GM12878 (cell line): ENCODE measurements at regions not wholly inside any gene's neighbourhood (a gene's known extent, or its start where the extent isn't known, plus 50 kb on each side); places are given as distances from the start of the nearest gene placed in this dataset.
A peak's percentile ranks its signal among the peaks of the same experiment; 100 is the strongest.

Experiments used
- ATAC-seq: fragments of 200-7000 bp; cut with Tn5 transposase; 3 replicates; pipeline ENCODE4 v1.9.1; 2020; ENCODE audit warnings: mild to moderate bottlenecking, moderate library complexity
- BruUV-seq: library from RNA; stranded (reverse); fragments of 400-500 nt; replicated peaks from 2 replicates; lab custom pipeline; 2021; lab: Mats Ljungman, UMichigan
- CTCF ChIA-PET: fragments of 300-600 bp; sonication (Branson Sonifier 250); formaldehyde crosslinking; extraction: SDS; loops from one replicate; lab custom pipeline; 2021; ENCODE audit warnings: inconsistent platforms; lab: Yijun Ruan, JAX
- POLR2A ChIA-PET: fragments of 350-600 bp; formaldehyde crosslinking; extraction: SDS; loops from one replicate; lab custom pipeline; 2021; ENCODE audit warnings: inconsistent platforms; lab: Charles Lee
- RAD21 ChIA-PET: fragments of 300-600 bp; sonication (Branson Sonifier 250); formaldehyde crosslinking; loops from one replicate; lab custom pipeline; 2023; ENCODE audit warnings: antibody characterized with exemption; ENCODE audit not compliant: unreplicated experiment; lab: Charles Lee
- SMC1A ChIA-PET: fragments of 300-600 bp; sonication (Branson Sonifier 250); formaldehyde crosslinking; loops from one replicate; lab custom pipeline; 2023; ENCODE audit not compliant: unreplicated experiment, uncharacterized antibody; lab: Charles Lee
- DNase-seq: peaks from one replicate; pipeline ENCODE4 v3.0.0-alpha.2; 2011; ENCODE audit warnings: low read depth, low spot score
- FAIRE-seq: peaks from 3 replicates; lab custom pipeline; 2011; peaks lifted over from hg19 to GRCh38; lab: Jason Lieb, UNC
- H2AFZ ChIP-seq: 2 replicates; pipeline ENCODE4 v1.6.0; 2011; ENCODE audit warnings: low read depth, low read length, control low read depth; ENCODE audit not compliant: control insufficient read depth
- H3K27ac ChIP-seq: 2 replicates; pipeline ENCODE4 v1.5.1; 2011; ENCODE audit warnings: control low read depth; ENCODE audit not compliant: control insufficient read depth, insufficient read depth
- H3K27me3 ChIP-seq, 2 experiments: replicated peaks in 1 of 2; 2 replicates each; pipeline versions ENCODE4 v1.6.0 to v1.6.1; 2011; ENCODE audit warnings: low read length in 1 of 2; ENCODE audit not compliant: control insufficient read depth in 2 of 2, insufficient read depth in 2 of 2
- H3K36me3 ChIP-seq, 2 experiments: 2 replicates each; pipeline ENCODE4 v1.5.1; 2011; ENCODE audit warnings: low read length in 1 of 2; ENCODE audit not compliant: control insufficient read depth in 2 of 2, insufficient read depth in 2 of 2
- H3K4me1 ChIP-seq: 2 replicates; pipeline ENCODE4 v1.6.1; 2011; ENCODE audit warnings: mild to moderate bottlenecking, low read length, moderate library complexity, mixed read lengths; ENCODE audit not compliant: control insufficient read depth, insufficient read depth
- H3K4me2 ChIP-seq: 2 replicates; pipeline ENCODE4 v1.6.0; 2011; ENCODE audit warnings: control low read depth; ENCODE audit not compliant: control insufficient read depth, insufficient read depth
- H3K4me3 ChIP-seq: fragments of 200-600 bp; sonication (generic); 2 replicates; pipeline ENCODE4 v1.5.1; 2016
- H3K79me2 ChIP-seq: 2 replicates; pipeline ENCODE4 v1.6.0; 2011; ENCODE audit warnings: low read length; ENCODE audit not compliant: control insufficient read depth, insufficient read depth
- H3K9ac ChIP-seq: 2 replicates; pipeline ENCODE4 v1.8.0; 2011; ENCODE audit warnings: low read length, control low read depth, mixed read lengths; ENCODE audit not compliant: control insufficient read depth, insufficient read depth
- H3K9me3 ChIP-seq: replicated peaks from 3 replicates; pipeline ENCODE4 v1.5.1; 2011; ENCODE audit warnings: mild to moderate bottlenecking, low read length; ENCODE audit not compliant: control insufficient read depth, insufficient read depth
- H4K20me1 ChIP-seq: 2 replicates; pipeline ENCODE4 v1.6.0; 2011; ENCODE audit not compliant: control insufficient read depth, insufficient read depth
- BMI1 ChIP-seq: fragments of 450-650 bp; IDR thresholded peaks from 2 replicates; pipeline ENCODE4 v1.6.1; 2016; ENCODE audit warnings: mild to moderate bottlenecking, moderate library complexity, borderline replicate concordance
- CBFB ChIP-seq: IDR thresholded peaks from 2 replicates; pipeline ENCODE4 v1.6.1; 2016; ENCODE audit warnings: antibody characterized with exemption, low read depth
- EED ChIP-seq: sonication (generic); IDR thresholded peaks from 2 replicates; pipeline ENCODE4 v1.6.1; 2016; ENCODE audit warnings: antibody characterized with exemption, low read depth
- ESRRA ChIP-seq: IDR thresholded peaks from 2 replicates; pipeline ENCODE4 v1.6.1; 2012; ENCODE audit warnings: mild to moderate bottlenecking, low read length, improper control_type of control experiment
- EZH2 ChIP-seq: IDR thresholded peaks from 2 replicates; pipeline ENCODE4 v1.6.1; 2012; ENCODE audit warnings: low read depth, mild to moderate bottlenecking, control low read depth, inconsistent platforms, low read length, borderline replicate concordance; ENCODE audit not compliant: control insufficient read depth
- HDGF ChIP-seq: fragments of 450-650 bp; IDR thresholded peaks from 2 replicates; pipeline ENCODE4 v1.6.1; 2016; ENCODE audit warnings: antibody characterized with exemption
- LARP7 ChIP-seq: fragments of 450-650 bp; IDR thresholded peaks from 2 replicates; pipeline ENCODE4 v1.6.1; 2017; ENCODE audit warnings: mild to moderate bottlenecking
- PAX8 ChIP-seq: fragments of 450-650 bp; IDR thresholded peaks from 2 replicates; pipeline ENCODE4 v1.6.1; 2017; ENCODE audit warnings: mild to moderate bottlenecking, moderate library complexity
- PKNOX1 ChIP-seq: fragments of 450-650 bp; IDR thresholded peaks from 2 replicates; pipeline ENCODE4 v1.6.1; 2016; ENCODE audit warnings: mild to moderate bottlenecking
- PML ChIP-seq: IDR thresholded peaks from 2 replicates; pipeline ENCODE4 v1.6.1; 2012; ENCODE audit warnings: low read length, inconsistent platforms
- SIN3A ChIP-seq: IDR thresholded peaks from 2 replicates; pipeline ENCODE4 v1.6.1; 2012; ENCODE audit warnings: low read depth, low read length, improper control_type of control experiment
- SIX5 ChIP-seq: IDR thresholded peaks from 2 replicates; pipeline ENCODE4 v1.6.1; 2011; ENCODE audit warnings: mild to moderate bottlenecking, low read depth, low read length, moderate library complexity; ENCODE audit not compliant: severe bottlenecking
- SMARCA5 ChIP-seq: fragments of 450-650 bp; IDR thresholded peaks from 2 replicates; pipeline ENCODE4 v1.6.1; 2017; ENCODE audit warnings: mild to moderate bottlenecking
- TAF1 ChIP-seq: IDR thresholded peaks from 2 replicates; pipeline ENCODE4 v1.6.1; 2011; ENCODE audit warnings: mild to moderate bottlenecking, low read depth, low read length, borderline replicate concordance
- TBL1XR1 ChIP-seq: IDR thresholded peaks from 2 replicates; pipeline ENCODE4 v1.6.1; 2012; ENCODE audit warnings: low read depth, low read length, improper control_type of control experiment
- WRNIP1 ChIP-seq: IDR thresholded peaks from 2 replicates; pipeline ENCODE4 v1.6.1; 2011; ENCODE audit warnings: low read depth, low read length, improper control_type of control experiment, borderline replicate concordance
- ZSCAN29 ChIP-seq: fragments of 450-650 bp; IDR thresholded peaks from 2 replicates; pipeline ENCODE4 v1.6.1; 2017; ENCODE audit warnings: mild to moderate bottlenecking, moderate library complexity
- WGBS: methylation state at CpG from one replicate; pipeline ENCODE4 v1.1.6; 2016; ENCODE audit warnings: low lambda C conversion rate; ENCODE audit not compliant: insufficient replicate concordance, insufficient coverage; ENCODE audit errors: missing lambda C conversion rate; 5-methylcytosine and 5-hydroxymethylcytosine counted together
- in situ Hi-C: fragments of 300-500 bp; cut with MboI; formaldehyde crosslinking; loops from 9 replicates; pipeline ENCODE4 v1.14.3; 2018; ENCODE audit warnings: mixed read lengths
- intact Hi-C: fragments of 100-400 bp; cut with micrococcal nuclease; formaldehyde crosslinking; loops from one replicate; pipeline ENCODE4 v1.14.2; 2022; ENCODE audit not compliant: unreplicated experiment
- TF ChIP-seq, protein P1 (sequence below): fragments of 450-650 bp; IDR thresholded peaks from 2 replicates; pipeline ENCODE4 v1.6.1; 2018; ENCODE audit warnings: mild to moderate bottlenecking, low read depth, moderate library complexity; ENCODE audit not compliant: partially characterized antibody
- TF ChIP-seq, protein P2 (sequence below): fragments of 450-650 bp; formaldehyde crosslinking; IDR thresholded peaks from 2 replicates; pipeline ENCODE4 v1.4.0; 2022; ENCODE audit warnings: mild to moderate bottlenecking, moderate library complexity

DNA sequence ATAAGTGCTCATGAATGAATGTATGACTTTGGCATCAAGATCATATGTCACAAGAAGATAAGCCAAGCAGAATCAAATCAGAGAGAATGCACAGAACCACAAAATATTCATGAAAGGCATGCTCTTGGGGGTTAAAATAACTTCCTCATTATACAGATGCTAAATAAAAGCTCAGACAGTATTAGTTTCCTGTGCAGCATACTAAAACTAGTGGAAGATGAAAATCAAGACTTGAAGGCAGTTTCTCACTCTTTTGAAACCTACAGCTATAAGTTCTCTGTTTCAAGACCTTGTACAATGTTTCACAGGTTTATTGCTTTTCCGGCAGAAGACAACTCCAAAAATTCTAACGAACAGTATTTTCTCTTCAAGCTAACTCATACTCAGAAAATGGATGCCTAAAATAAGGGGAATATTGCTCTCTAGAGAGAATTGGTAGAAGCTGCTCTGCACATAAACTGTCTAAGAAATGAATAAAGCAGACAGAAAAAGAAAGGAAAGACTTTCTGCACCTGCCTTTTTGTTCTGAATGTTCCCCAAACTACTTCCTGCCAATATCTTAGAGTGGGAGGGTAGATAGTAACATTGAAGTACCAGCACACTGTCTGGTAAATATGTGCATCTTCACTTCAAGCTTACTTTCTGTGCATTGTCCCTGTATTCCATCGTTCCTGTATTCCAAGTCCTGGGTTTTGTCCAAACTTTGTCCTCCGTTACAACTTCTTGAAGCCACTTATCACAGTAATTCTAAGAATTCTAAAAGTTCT is 639.4 kb upstream of the FAT3 start:
- Histone ChIP-seq H3K36me3 (no peaks in the 10 kb centered on the region), H3K4me3 (no peak overlapping the region), H3K27me3 (no peaks in the 10 kb centered on the region), H3K79me2 (no peaks in the 10 kb centered on the region), H2AFZ (no peak overlapping the region), H3K9ac (no peak overlapping the region), H3K9me3 (no peaks in the 10 kb centered on the region), H3K27ac (no peak overlapping the region), H4K20me1 (no peaks in the 10 kb centered on the region), H3K4me1 (no peaks in the 10 kb centered on the region), H3K4me2 (no peak overlapping the region)
- TF ChIP-seq EED (no peak), TAF1 (no peak), PML (no peak), PAX8 (no peak), WRNIP1 (no peak), ZSCAN29 (no peak), LARP7 (no peak), PKNOX1 (no peak), SIX5 (no peak), SMARCA5 (no peak), BMI1 (no peak), SIN3A (no peak), EZH2 (no peak), HDGF (no peak), ESRRA (no peak), CBFB (no peak), TBL1XR1 (no peak)
- TF ChIP-seq, protein P1, sequence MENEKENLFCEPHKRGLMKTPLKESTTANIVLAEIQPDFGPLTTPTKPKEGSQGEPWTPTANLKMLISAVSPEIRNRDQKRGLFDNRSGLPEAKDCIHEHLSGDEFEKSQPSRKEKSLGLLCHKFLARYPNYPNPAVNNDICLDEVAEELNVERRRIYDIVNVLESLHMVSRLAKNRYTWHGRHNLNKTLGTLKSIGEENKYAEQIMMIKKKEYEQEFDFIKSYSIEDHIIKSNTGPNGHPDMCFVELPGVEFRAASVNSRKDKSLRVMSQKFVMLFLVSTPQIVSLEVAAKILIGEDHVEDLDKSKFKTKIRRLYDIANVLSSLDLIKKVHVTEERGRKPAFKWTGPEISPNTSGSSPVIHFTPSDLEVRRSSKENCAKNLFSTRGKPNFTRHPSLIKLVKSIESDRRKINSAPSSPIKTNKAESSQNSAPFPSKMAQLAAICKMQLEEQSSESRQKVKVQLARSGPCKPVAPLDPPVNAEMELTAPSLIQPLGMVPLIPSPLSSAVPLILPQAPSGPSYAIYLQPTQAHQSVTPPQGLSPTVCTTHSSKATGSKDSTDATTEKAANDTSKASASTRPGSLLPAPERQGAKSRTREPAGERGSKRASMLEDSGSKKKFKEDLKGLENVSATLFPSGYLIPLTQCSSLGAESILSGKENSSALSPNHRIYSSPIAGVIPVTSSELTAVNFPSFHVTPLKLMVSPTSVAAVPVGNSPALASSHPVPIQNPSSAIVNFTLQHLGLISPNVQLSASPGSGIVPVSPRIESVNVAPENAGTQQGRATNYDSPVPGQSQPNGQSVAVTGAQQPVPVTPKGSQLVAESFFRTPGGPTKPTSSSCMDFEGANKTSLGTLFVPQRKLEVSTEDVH: no peak
- TF ChIP-seq, protein P2, sequence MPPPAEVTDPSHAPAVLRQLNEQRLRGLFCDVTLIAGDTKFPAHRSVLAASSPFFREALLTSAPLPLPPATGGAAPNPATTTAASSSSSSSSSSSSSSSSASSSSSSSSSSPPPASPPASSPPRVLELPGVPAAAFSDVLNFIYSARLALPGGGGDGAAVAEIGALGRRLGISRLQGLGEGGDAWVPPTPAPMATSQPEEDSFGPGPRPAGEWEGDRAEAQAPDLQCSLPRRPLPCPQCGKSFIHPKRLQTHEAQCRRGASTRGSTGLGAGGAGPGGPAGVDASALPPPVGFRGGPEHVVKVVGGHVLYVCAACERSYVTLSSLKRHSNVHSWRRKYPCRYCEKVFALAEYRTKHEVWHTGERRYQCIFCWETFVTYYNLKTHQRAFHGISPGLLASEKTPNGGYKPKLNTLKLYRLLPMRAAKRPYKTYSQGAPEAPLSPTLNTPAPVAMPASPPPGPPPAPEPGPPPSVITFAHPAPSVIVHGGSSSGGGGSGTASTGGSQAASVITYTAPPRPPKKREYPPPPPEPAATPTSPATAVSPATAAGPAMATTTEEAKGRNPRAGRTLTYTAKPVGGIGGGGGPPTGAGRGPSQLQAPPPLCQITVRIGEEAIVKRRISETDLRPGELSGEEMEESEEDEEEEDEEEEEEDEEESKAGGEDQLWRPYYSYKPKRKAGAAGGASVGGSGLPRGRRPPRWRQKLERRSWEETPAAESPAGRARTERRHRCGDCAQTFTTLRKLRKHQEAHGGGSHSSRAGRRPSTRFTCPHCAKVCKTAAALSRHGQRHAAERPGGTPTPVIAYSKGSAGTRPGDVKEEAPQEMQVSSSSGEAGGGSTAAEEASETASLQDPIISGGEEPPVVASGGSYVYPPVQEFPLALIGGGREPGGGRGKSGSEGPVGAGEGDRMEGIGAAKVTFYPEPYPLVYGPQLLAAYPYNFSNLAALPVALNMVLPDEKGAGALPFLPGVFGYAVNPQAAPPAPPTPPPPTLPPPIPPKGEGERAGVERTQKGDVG (CRISPR knock-in tag): no peak
- CTCF ChIA-PET: no interaction called here
- BruUV-seq: no TSS peak
- no peak for DNase-seq
- SMC1A ChIA-PET: no interaction called here
- POLR2A ChIA-PET: no interaction called here
- in situ Hi-C loops: no loop called here
- intact Hi-C loops: no loop called here
- 45% methylated on average over 4 of the region's 4 CpGs for WGBS
- ATAC-seq: peak; percentile 27
- no peak for FAIRE-seq
- RAD21 ChIA-PET: no interaction called here
